ENCODE measurements at regions not wholly inside any gene's neighbourhood (a gene's known extent, or its start where the extent isn't known, plus 50 kb on each side); places are given as distances from the start of the nearest gene placed in this dataset.

DNA sequence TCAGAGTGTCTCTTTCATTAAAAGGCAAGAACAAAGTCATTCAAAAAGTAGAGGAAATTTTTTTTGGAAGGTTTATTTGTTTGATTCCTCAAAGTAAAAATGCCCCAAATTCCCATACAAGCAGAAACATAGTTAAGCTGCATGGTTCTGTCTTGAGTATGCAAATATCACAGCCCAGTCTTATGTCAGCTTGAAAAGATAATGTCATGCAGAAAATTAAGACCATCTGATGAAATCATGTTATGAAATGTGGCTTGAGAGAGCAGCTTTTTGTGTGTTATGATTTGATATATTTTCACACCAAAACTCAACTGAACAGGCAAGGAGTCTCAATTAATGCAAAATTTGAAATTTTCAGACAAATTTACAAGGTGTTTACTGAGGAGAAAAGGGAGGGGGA is 411.0 kb downstream of the LMO4 start:
- no peaks in the 10 kb centered on the region for H3K27me3 ChIP-seq
- ATAC-seq (no peak), DNase-seq (no peak)
- no peak overlapping the region for H3K27ac ChIP-seq
- no peaks in the 10 kb centered on the region for H3K36me3 ChIP-seq
- intact Hi-C loops (cut with DNase I): no loop called here
- H3K4me1 ChIP-seq: no peaks in the 10 kb centered on the region
- TF ChIP-seq, protein P1, sequence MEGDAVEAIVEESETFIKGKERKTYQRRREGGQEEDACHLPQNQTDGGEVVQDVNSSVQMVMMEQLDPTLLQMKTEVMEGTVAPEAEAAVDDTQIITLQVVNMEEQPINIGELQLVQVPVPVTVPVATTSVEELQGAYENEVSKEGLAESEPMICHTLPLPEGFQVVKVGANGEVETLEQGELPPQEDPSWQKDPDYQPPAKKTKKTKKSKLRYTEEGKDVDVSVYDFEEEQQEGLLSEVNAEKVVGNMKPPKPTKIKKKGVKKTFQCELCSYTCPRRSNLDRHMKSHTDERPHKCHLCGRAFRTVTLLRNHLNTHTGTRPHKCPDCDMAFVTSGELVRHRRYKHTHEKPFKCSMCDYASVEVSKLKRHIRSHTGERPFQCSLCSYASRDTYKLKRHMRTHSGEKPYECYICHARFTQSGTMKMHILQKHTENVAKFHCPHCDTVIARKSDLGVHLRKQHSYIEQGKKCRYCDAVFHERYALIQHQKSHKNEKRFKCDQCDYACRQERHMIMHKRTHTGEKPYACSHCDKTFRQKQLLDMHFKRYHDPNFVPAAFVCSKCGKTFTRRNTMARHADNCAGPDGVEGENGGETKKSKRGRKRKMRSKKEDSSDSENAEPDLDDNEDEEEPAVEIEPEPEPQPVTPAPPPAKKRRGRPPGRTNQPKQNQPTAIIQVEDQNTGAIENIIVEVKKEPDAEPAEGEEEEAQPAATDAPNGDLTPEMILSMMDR (IDR thresholded peaks at IDR 0.05): no peak
- TF ChIP-seq POLR2A (IDR thresholded peaks at IDR 0.05): no peak
- H3K9me3 ChIP-seq: no peaks in the 10 kb centered on the region
- H3K4me3 ChIP-seq: no peak overlapping the region

DNA sequence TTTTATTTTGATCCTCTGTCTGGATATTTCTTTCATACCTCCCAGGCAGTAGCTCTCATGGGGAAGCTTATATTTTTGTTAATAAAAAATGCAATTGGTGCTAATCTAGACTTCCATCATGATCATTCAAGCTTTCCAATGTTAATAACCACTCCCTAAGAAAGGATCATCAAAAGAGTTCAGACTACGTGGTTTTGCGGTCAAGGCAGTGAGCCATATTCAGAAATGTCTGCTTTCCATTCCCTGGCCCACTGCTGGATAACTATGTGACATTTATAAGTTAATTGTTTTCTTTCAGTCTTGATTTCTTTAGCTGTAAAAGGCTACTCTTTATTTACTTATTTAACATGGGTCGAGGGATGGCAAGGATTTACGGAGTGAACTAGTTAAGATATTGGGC is 414.6 kb downstream of the LMO4 start:
- H3K9me3 ChIP-seq: no peaks in the 10 kb centered on the region
- intact Hi-C loops (cut with DNase I): no loop called here
- ATAC-seq (no peak), DNase-seq (no peak)
- no peak for TF ChIP-seq POLR2A (IDR thresholded peaks at IDR 0.05)
- TF ChIP-seq, protein P1 (IDR thresholded peaks at IDR 0.05): no peak
- H3K36me3 ChIP-seq: no peaks in the 10 kb centered on the region
- no peaks in the 10 kb centered on the region for H3K4me1 ChIP-seq
- H3K27ac ChIP-seq: no peak overlapping the region
- H3K4me3 ChIP-seq: no peak overlapping the region
- no peaks in the 10 kb centered on the region for H3K27me3 ChIP-seq
- WGBS, 4 donors: 91 to 95% (median 94%) methylated on average over 4 of the region's 4 CpGs

DNA sequence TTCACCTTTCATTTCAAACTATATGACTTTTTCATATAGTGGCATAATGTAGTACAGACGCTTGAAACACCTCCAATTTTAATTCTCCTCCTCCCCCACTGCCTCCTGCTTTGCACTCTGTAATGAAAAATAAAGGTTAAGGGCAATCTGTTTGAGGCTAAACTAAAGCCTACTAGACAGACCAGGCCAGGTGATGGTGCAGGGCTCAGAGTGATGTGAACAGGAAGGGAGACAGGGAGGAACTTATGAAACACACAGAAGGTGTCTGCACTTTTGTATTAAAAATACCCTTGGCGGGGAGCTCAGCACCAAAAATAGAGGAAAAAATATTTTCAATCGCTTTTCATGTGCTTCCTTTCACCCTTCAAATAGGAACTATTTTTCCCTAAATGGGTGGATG is 415.4 kb downstream of the LMO4 start:
- DNase-seq: no peak
- ATAC-seq: no peak
- Histone ChIP-seq H3K27ac (no peak overlapping the region), H3K36me3 (no peaks in the 10 kb centered on the region), H3K9me3 (no peaks in the 10 kb centered on the region), H3K4me3 (no peak overlapping the region), H3K4me1 (no peaks in the 10 kb centered on the region), H3K27me3 (no peaks in the 10 kb centered on the region)
- intact Hi-C loops (cut with DNase I): no loop called here
- 81 to 85% (median 83%) methylated on average over 3 of the region's 3 CpGs for WGBS, 4 donors
- no peak for TF ChIP-seq POLR2A (IDR thresholded peaks at IDR 0.05)
- TF ChIP-seq, protein P1 (IDR thresholded peaks at IDR 0.05): no peak

DNA sequence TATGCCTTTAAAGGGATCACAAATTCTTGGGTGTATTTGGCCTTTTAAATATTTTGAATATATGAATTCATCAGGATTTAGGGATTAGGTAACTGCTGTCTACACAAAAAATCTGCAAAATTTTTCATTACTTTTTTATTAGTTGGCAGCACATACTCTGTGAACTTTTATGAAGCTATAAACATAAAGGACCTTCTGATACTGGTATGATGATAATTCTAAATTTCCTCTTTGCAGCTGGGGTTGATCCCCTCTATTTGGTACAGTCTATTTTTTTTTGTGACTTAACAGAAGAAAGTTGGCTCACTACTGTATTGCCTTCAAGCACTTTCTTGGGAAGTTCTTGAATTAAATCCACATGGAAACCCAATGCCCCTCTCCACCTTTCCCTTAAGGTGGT is 416.1 kb downstream of the LMO4 start:
- no peaks in the 10 kb centered on the region for H3K27me3 ChIP-seq
- H3K27ac ChIP-seq: no peak overlapping the region
- ATAC-seq: no peak
- no peak overlapping the region for H3K4me3 ChIP-seq
- no peak for DNase-seq
- intact Hi-C loops (cut with DNase I): no loop called here
- TF ChIP-seq, protein P1 (IDR thresholded peaks at IDR 0.05): no peak
- no peak for TF ChIP-seq POLR2A (IDR thresholded peaks at IDR 0.05)
- H3K4me1 ChIP-seq: no peaks in the 10 kb centered on the region
- no peaks in the 10 kb centered on the region for H3K36me3 ChIP-seq
- no peaks in the 10 kb centered on the region for H3K9me3 ChIP-seq
